IMR-90 (cell line): ENCODE measurements at regions not wholly inside any gene's neighbourhood (a gene's known extent, or its start where the extent isn't known, plus 50 kb on each side); places are given as distances from the start of the nearest gene placed in this dataset.

ENCODE experiments used
- ATAC-seq: fragments of 200-7000 bp; cut with Tn5 transposase; 2 replicates; pipeline ENCODE4 v1.9.1; 2020; ENCODE audit warnings: low read depth, mild to moderate bottlenecking, moderate library complexity
- BruUV-seq: library from RNA; stranded (reverse); fragments of 400-500 nt; replicated peaks from 2 replicates; lab custom pipeline; 2021; lab: Mats Ljungman, UMichigan
- CTCF ChIA-PET: fragments of 300-600 bp; formaldehyde crosslinking; extraction: SDS; loops from one replicate; lab custom pipeline; 2021; ENCODE audit warnings: antibody characterized with exemption; lab: Yijun Ruan, JAX
- POLR2A ChIA-PET: fragments of 300-600 bp; sonication (Branson Sonifier 250); formaldehyde crosslinking; loops from one replicate; lab custom pipeline; 2022; ENCODE audit warnings: antibody characterized with exemption; ENCODE audit not compliant: unreplicated experiment; lab: Charles Lee
- DNase-seq: peaks from one replicate; pipeline ENCODE4 v3.0.0; 2013
- H2AFZ ChIP-seq: replicated peaks from 2 replicates; pipeline ENCODE3; 2013; ENCODE audit warnings: low read length, mild to moderate bottlenecking; ENCODE audit not compliant: poor library complexity
- H2AK5ac ChIP-seq: 2 replicates; pipeline ENCODE4 v1.6.1; 2013; ENCODE audit warnings: low read depth, low read length, inconsistent platforms
- H2AK9ac ChIP-seq: replicated peaks from 2 replicates; pipeline ENCODE3; 2013; ENCODE audit warnings: mild to moderate bottlenecking, low read depth, low read length, moderate library complexity; ENCODE audit not compliant: poor library complexity
- H2BK120ac ChIP-seq: 2 replicates; pipeline ENCODE4 v1.6.1; 2013; ENCODE audit warnings: low read depth, low read length, inconsistent platforms
- H2BK15ac ChIP-seq: 3 replicates; pipeline ENCODE4 v1.6.1; 2013; ENCODE audit warnings: low read depth, low read length, inconsistent platforms
- H2BK20ac ChIP-seq: 2 replicates; pipeline ENCODE4 v1.6.1; 2013; ENCODE audit warnings: low read depth, mild to moderate bottlenecking, inconsistent platforms, low read length, moderate library complexity
- H2BK5ac ChIP-seq: 2 replicates; pipeline ENCODE4 v1.6.1; 2013; ENCODE audit warnings: mild to moderate bottlenecking, low read depth, low read length, inconsistent platforms; ENCODE audit not compliant: poor library complexity, severe bottlenecking
- H3K14ac ChIP-seq: replicated peaks from 2 replicates; pipeline ENCODE4 v1.6.1; 2013; ENCODE audit warnings: low read depth, low read length, inconsistent platforms
- H3K18ac ChIP-seq: 2 replicates; pipeline ENCODE4 v1.6.1; 2013; ENCODE audit warnings: low read depth, low read length, control low read depth
- H3K23ac ChIP-seq: 2 replicates; pipeline ENCODE4 v1.6.1; 2013; ENCODE audit warnings: low read depth, low read length, inconsistent platforms
- H3K27ac ChIP-seq: 2 replicates; pipeline ENCODE4 v1.5.1; 2013; ENCODE audit warnings: mild to moderate bottlenecking, control low read depth, low read length; ENCODE audit not compliant: insufficient read depth
- H3K27me3 ChIP-seq: 2 replicates; pipeline ENCODE4 v1.6.1; 2013; ENCODE audit warnings: low read length; ENCODE audit not compliant: control insufficient read depth, insufficient read depth
- H3K36me3 ChIP-seq: 2 replicates; pipeline ENCODE4 v1.6.1; 2013; ENCODE audit warnings: low read length, mixed read lengths; ENCODE audit not compliant: control insufficient read depth, insufficient read depth
- H3K4ac ChIP-seq: 2 replicates; pipeline ENCODE4 v1.6.1; 2013; ENCODE audit warnings: low read depth, low read length, inconsistent platforms
- H3K4me1 ChIP-seq: 2 replicates; pipeline ENCODE4 v1.6.1; 2013; ENCODE audit warnings: low read length, mixed read lengths; ENCODE audit not compliant: control insufficient read depth, insufficient read depth
- H3K4me2 ChIP-seq: 2 replicates; pipeline ENCODE4 v1.6.1; 2013; ENCODE audit warnings: low read depth, mild to moderate bottlenecking, control low read depth, low read length, moderate library complexity
- H3K4me3 ChIP-seq: 2 replicates; pipeline ENCODE4 v1.5.1; 2013; ENCODE audit warnings: low read depth, mild to moderate bottlenecking, control low read depth, low read length, moderate library complexity; ENCODE audit not compliant: insufficient read depth
- H3K56ac ChIP-seq: 2 replicates; pipeline ENCODE4 v1.6.1; 2013; ENCODE audit warnings: low read length, inconsistent platforms; ENCODE audit not compliant: insufficient read depth; ENCODE audit errors: extremely low read depth
- H3K79me1 ChIP-seq, 2 experiments: 2 replicates each; pipeline ENCODE4 v1.6.1; 2013; ENCODE audit warnings: low read length in 2 of 2, inconsistent platforms in 1 of 2, low read depth in 1 of 2
- H3K9ac ChIP-seq: 2 replicates; pipeline ENCODE4 v1.6.1; 2013; ENCODE audit warnings: low read depth, low read length, control low read depth
- H3K9me1 ChIP-seq: 2 replicates; pipeline ENCODE4 v1.6.1; 2013; ENCODE audit warnings: low read length, inconsistent platforms; ENCODE audit not compliant: insufficient read depth
- H3K9me3 ChIP-seq: 2 replicates; pipeline ENCODE4 v1.6.1; 2013; ENCODE audit warnings: low read length; ENCODE audit not compliant: control insufficient read depth, insufficient read depth
- H4K20me1 ChIP-seq: 2 replicates; pipeline ENCODE4 v1.6.1; 2013; ENCODE audit warnings: low read length, inconsistent platforms; ENCODE audit not compliant: insufficient read depth
- H4K5ac ChIP-seq: 2 replicates; pipeline ENCODE4 v1.6.1; 2013; ENCODE audit warnings: mild to moderate bottlenecking, low read depth, low read length, control low read depth
- H4K8ac ChIP-seq, 2 experiments: 2 replicates each; pipeline ENCODE4 v1.6.1; 2013; ENCODE audit warnings: low read depth in 2 of 2, low read length in 2 of 2, control low read depth in 1 of 2, inconsistent platforms in 1 of 2
- H4K91ac ChIP-seq: 2 replicates; pipeline ENCODE4 v1.6.1; 2013; ENCODE audit warnings: low read depth, low read length, inconsistent platforms; ENCODE audit not compliant: insufficient read depth
- BHLHE40 ChIP-seq: fragments of 150-350 bp; IDR thresholded peaks from 2 replicates; pipeline ENCODE4 v1.6.1; 2016; ENCODE audit warnings: mild to moderate bottlenecking, low read depth, low read length
- CHD1 ChIP-seq: IDR thresholded peaks from 2 replicates; pipeline ENCODE4 v1.6.1; 2012; ENCODE audit warnings: low read depth, low read length, improper control_type of control experiment
- MXI1 ChIP-seq: IDR thresholded peaks from 2 replicates; pipeline ENCODE4 v1.6.1; 2012; ENCODE audit warnings: low read depth, mild to moderate bottlenecking, low read length, moderate library complexity, borderline replicate concordance
- RAD21 ChIP-seq: IDR thresholded peaks from 2 replicates; pipeline ENCODE4 v1.6.1; 2012; ENCODE audit warnings: low read length, improper control_type of control experiment
- RCOR1 ChIP-seq: IDR thresholded peaks from 2 replicates; pipeline ENCODE4 v1.6.1; 2012; ENCODE audit warnings: mild to moderate bottlenecking, low read length, improper control_type of control experiment; ENCODE audit not compliant: insufficient replicate concordance
- WGBS, 2 experiments: methylation state at CpG; one replicate each; pipeline versions ENCODE4 v1.1.5 to v1.1.7; 2013; ENCODE audit warnings: missing lambda C conversion rate in 2 of 2; ENCODE audit not compliant: insufficient read length in 1 of 2; ENCODE audit errors: extremely low coverage in 2 of 2; 5-methylcytosine and 5-hydroxymethylcytosine counted together
- dilution Hi-C: fragments of 300-500 bp; cut with HindIII; formaldehyde crosslinking; loops from one replicate; pipeline ENCODE4 v1.14.3; 2018; ENCODE audit warnings: low sequenced_read_pairs; ENCODE audit not compliant: unreplicated experiment
- in situ Hi-C: fragments of 300-500 bp; cut with MboI; formaldehyde crosslinking; loops from 3 replicates; pipeline ENCODE4 v1.14.3; 2019; ENCODE audit warnings: low sequenced_read_pairs, inconsistent platforms, mixed read lengths
- intact Hi-C: fragments of 100-400 bp; cut with micrococcal nuclease; formaldehyde crosslinking; loops from 2 replicates; pipeline ENCODE4 v1.10.0; 2022

DNA sequence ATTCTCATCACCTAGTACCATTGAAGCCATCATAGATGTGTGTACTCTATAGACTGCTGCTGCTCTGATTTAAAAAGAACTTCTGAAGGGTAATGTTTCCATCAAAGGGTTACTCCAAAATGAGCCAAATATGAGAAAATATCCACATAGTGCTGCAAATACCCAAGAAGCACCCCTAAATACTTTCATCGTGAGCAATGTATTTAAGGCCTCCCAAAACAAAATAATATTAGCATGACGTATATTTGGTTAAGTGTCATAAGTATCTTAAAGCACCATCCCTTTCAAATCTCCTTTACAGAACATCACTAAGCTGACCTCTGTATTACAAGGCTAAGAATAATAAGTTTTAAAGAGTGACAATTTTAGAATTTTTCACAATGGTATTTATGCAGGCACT, 421.8 kb downstream of the MTRR start:
- Histone ChIP-seq H3K27me3 (no peaks in the 10 kb centered on the region), H3K27ac (no peak overlapping the region), H4K20me1 (no peaks in the 10 kb centered on the region), H3K14ac (no peak overlapping the region), H4K5ac (no peak overlapping the region), H3K23ac (no peak overlapping the region), H3K36me3 (no peaks in the 10 kb centered on the region), H2BK5ac (no peak overlapping the region), H4K8ac (no peak overlapping the region), H4K91ac (no peak overlapping the region), H3K4ac (no peak overlapping the region), H2BK120ac (no peak overlapping the region), H3K9me3 (no peaks in the 10 kb centered on the region), H3K9ac (no peak overlapping the region), H3K56ac (no peak overlapping the region), H2AK5ac (no peak overlapping the region), H3K9me1 (no peaks in the 10 kb centered on the region), H3K4me2 (no peak overlapping the region), H3K79me1 (no peaks in the 10 kb centered on the region), H2BK15ac (no peak overlapping the region), H3K4me1 (no peaks in the 10 kb centered on the region), H2AFZ (no peak overlapping the region), H3K18ac (no peak overlapping the region), H2BK20ac (no peak overlapping the region), H2AK9ac (no peak overlapping the region), H3K4me3 (no peak overlapping the region)
- TF ChIP-seq BHLHE40, result no peak
- no peak for TF ChIP-seq RAD21
- TF ChIP-seq MXI1, result no peak
- TF ChIP-seq RCOR1, result no peak
- no peak for TF ChIP-seq CHD1
- dilution Hi-C loops, result no loop called here
- DNase-seq (no peak), ATAC-seq (no peak)
- intact Hi-C loops, result no loop called here
- WGBS, 2 experiments, result no CpG with 5 or more reads among the region's 2 CpGs
- in situ Hi-C loops, result no loop called here
- no TSS peak for BruUV-seq
- ChIA-PET CTCF (no interaction called here), POLR2A (no interaction called here)
